Renal pelvis (tissue), 1 donor: ENCODE measurements at regions not wholly inside any gene's neighbourhood (a gene's known extent, or its start where the extent isn't known, plus 50 kb on each side); places are given as distances from the start of the nearest gene placed in this dataset.
A peak's percentile ranks its signal among the peaks of the same experiment; 100 is the strongest.
"Not testable (repeated sequence)": the region's sequence is repeated elsewhere in the genome, so short reads cannot be mapped to it uniquely, and the experiment has no call there.

ENCODE experiments used
- DNase-seq: peaks from one replicate; pipeline ENCODE4 v3.0.0-alpha.2; 2013

DNA sequence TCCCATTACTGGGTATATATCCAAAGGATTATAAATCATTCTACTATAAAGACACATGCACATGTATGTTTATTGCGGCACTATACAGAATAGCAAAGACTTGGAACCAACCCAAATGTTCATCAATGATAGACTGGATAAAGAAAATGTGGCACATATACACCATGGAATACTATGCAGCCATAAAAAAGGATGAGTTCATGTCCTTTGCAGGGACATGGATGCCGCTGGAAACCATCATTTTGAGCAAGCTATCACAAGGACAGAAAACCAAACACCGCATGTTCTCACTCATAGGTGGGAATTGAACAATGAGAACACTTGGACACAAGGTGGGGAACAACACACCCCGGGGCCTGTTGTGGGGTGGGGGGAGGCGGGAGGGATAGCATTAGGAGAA lies 57.0 kb upstream of the NEUROD1 start:
- DNase-seq, result not testable (repeated sequence)

DNA sequence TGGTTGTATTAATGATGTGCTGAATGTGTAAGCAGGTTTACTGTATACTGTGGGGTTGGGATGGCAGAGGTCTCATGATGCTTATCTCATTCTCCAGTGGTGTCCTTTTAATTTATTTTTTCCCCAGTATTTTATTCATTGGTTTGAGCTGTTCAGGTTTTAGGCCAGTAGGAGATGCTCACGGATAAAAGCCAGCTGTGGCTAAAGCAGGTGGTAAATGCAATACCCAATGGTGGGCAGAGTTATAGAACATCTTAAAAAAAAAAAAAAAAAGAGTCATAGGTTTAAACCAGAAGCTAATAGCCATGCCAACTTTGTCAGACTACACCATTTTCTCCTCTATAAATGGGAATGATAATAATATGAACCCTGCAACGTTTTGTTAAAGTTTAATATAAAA lies 57.8 kb upstream of the NEUROD1 start:
- no peak for DNase-seq

DNA sequence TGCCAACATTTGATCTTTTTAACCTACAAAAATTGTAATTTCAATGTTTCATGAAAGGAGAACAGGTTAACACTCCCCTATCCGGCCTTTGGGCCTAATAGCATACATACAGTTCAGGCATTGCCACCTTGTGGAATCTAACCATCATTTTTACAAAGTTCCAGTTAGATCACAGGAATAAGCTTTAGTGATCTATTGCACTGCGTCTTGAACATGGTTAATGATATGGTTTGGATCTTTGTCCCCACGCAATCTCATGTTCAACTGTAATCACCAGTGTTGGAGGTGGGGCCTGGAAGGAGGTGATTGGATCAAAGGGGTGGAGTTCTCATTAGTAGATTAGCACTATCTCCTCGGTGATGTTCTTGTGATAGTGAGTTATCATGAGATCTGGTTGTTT lies 58.2 kb upstream of the NEUROD1 start:
- no peak for DNase-seq

DNA sequence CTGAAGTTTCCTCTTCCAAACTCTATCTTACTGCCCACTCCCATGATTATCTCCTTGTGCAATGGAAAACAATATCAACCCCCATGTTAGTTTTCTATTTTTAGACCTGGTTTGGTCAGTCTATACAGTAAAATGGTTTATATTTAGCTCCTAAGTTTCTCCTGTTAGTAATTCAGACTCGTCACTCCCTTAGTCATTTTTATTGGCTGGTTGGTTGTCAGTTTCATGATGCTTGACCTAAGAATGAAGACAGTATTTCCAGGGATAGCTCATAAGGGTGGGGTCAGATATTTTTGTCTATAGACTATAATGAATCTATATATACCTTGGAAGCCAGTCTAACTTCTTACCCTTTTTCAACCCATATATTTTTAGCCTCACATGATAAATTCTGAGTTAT lies 61.4 kb upstream of the NEUROD1 start:
- no peak for DNase-seq

DNA sequence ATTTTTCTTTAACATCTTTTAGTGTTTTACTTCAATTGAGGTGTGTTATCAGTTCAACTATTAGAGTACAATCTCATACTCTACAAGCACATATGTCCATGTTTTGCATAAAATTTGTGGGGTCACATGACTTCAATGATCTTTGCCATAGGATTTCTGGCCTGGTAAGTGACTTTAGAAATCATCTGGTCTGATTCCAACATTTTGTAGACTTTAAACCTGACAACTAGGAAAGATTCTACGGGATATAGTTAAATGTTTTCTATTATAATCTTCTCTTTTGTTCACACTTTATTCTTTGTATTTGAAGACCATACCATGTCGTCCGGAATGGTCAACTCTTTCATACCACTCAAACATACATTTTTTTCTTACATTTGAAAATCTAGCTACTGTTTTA lies 62.0 kb upstream of the NEUROD1 start:
- no peak for DNase-seq

DNA sequence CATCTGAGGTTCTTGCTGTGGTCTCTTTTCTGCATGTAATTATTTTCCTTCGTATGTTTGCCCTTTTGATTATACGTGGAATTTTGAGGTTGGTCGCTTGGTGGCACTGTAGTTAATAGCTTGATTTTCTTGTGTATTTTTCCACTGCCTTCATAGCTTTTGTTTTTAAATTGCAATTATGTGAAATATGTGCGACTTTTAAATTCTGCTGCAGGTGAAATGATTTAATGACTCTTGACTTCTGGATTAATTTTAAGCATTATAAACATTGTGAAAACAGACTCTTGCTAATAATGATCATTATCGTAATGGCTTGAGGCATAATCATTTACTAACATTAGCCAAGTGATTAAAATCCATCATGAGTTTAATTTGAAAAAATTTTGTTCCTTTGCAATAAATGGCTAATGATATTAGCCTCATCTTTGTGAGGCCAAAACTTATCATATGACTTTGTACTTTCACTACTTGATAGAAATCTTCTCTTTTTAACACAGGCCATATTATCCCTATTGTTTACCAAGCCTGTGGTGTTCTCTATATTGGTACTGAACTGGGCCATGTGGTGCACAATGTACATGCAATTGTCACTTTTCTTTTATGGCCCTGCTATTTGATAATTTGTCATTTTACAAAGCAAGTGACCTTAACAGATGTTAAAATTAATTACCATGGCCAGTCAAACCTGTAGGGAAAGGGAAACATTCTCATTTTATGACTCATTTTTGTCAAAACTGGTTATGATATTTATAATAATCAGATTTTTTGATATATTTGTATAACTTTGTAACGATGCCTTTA lies 62.8 kb upstream of the NEUROD1 start:
- DNase-seq, result peak; percentile 59

DNA sequence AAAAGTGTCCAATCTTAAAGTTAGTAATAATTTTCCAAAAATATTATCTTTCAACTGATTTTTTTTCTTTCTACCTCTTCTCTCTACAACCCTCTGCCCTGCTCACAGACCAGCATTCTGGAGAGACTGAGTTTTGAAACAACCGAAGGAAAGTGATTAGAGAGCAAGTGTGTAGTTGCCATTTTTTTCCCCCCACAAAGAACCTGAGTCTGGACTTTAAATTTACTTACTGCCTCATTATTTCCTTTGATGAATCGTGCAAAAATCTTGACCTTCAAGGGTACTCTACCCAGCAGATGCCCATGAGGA lies 63.4 kb upstream of the NEUROD1 start:
- DNase-seq, result no peak

DNA sequence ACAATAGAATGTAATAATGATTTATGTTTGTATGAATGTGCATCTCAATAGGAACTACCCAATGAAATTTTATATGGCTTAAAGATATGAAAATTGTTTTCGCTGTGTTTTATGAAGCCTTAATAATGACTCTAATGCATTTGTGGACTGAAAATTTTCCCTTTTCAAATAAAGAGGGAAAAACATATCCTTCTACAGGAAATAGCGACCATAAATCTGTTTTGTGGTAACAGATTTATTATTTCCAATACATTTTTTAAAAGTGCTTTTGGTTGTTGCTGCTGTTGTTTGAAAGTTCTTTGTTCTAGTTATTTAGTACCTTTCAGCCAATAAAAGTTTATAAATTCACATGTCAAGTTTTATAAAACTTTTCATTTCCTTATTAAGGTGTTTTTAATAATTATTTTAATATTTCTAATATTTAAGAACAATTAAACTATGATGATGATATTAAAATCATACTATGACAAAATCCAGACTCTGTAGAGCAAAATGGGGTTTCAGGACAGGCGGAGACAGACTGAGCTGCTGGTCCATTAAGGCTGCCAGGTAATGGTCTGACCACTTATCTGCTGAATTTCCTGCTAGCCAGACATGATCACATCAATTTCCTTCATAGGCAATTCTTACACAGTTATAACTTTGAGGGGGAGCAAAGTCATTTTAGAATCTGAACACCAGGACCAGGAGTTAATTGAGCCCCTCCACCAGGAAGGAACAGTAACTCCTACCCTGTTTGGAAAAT lies 65.7 kb upstream of the NEUROD1 start:
- peak; percentile 12 for DNase-seq

DNA sequence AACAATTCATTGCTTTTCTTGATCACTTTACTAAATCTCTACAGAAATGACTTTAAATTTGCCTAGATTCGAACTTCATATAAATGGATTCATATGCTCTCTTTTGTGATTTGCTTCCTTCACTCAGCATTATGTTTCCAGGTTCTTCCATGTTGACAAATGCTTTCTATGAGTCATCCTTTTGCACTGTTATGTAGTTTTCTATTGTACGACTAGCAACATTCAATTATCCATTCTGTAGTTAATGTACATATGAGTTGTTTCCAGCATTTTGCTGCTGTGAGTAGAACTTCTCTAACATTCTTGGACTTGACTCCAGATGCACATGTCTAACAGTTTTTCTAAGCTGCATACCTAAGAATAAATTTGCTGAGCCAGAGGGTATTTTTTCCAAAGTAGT lies 66.5 kb upstream of the NEUROD1 start:
- DNase-seq, result no peak

DNA sequence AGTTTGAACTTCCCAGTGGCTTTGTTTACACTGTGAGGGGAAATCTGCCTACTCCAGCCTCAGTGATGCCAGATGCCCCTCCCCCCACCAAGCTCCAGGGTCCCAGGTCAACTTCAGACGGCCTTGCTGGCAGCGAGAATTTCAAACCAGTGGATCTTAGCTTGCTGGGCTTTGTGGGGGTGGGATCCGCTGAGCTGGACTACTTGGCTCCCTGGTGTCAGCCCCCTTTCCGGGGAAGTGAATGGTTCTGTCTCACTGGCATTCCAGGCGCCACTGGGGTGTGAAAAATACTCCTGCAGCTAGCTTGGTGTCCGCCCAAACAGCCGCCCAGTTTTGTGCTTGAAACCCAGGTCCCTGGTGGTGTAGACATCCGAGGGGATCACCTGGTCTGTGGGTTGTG lies 70.0 kb upstream of the NEUROD1 start:
- no peak for DNase-seq

DNA sequence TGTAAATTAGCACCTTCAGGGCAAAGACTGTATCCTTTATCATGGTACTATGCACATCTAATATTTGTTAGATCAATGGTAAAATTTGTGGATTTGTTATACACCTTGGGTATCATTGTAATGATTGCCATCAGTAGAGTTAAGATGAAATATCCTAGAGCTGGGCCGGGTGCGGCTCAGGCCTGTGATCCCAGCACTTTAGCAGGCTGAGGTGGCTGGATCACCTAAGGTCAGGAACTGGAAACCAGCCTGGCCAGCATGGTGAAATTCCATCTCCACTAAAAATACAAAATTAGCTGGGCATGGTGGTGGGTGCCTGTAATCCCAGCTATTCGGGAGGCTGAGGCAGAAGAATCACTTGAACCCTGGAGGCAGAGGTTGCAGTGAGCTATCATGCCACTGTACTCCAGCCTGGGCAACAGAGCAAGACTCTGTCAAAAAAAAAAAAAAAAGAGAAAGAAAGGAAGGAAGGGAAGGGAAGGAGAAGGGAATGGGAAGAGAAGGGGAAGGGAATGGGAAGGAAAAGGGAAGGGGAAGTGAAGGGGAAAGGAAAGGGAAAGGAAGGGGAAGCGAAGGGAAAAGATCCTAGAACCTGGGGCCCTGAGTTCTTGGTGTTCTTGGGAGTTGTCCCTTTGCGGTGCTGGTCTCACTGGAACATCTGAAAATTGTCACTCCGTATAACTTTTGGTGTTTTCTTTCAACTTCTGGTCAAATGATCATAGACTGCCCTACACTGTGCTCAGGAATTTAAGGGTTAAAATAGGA lies 71.1 kb upstream of the NEUROD1 start:
- DNase-seq, result no peak

DNA sequence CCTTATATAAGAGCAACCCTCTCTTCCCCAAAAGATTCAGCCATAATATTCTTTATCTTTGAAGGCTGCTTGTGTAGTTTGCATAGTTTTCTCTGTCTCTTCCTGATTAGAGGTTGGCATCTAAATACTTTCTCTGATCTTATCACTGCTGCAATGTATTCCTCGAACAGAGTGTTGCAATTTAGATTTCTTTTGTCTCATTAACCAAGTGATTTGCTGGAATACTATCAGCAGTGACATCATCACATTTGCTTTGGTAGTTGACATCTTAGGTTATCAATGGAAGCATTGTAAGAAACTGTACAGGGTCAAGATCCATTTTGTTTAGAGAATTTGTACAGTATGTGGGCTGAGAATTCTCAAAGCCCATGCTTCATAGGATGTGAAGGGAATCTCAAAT lies 72.0 kb upstream of the NEUROD1 start:
- no peak for DNase-seq

DNA sequence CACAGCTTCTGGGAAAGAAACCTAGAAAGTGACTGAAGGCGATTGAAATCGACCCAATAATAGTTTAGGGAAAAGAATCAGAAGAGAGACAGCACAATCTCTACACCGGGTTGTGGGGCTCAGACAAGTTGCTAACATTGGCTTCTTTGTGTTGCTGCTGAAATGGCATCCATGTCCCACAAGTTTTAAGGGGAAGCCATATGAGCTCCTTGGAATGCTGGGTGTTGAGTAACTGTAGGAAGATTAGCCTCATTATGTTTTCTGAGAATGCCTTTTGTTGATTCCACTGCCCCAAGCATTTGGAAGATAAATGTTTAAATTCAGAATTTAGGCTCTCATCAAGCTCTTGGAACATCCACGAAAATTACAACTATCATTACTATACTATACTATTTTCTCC lies 73.4 kb upstream of the NEUROD1 start:
- no peak for DNase-seq

DNA sequence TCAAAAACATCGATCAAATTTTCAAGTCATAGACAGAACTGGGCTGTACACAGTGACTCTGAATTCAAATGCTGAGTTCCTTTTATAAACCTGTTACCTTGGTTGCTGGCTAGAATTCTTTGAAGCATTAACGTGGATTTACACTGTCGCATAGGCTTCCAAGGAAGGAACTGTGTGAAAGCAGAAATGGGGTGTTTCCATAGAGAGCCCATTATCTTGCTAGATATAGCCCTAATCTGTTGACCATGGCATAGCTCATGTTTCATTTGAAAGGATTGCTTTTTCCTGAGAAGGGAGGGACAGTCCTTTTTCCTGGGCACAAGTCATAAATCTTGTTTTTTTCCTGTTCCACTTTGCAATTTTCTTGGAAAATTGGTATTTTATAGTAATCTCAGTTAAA lies 73.8 kb upstream of the NEUROD1 start:
- no peak for DNase-seq

DNA sequence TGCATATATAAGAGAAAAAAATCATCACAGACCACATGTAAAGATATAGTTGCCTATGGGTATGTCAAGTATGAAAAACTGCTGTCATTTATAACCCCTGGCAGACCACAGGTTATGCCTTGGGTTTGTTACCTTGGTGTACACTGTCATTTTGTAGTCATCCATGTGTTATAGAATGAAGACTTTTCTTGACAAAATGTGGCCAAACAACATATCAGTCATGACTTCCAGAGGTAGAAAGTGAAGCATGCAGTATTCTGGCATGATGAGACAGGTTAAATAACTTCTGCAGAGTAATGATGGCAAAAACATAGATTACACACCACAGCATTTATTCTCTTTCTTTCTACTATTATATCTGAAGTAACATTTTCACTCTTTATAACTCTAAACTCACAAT lies 74.9 kb upstream of the NEUROD1 start:
- DNase-seq, result no peak

DNA sequence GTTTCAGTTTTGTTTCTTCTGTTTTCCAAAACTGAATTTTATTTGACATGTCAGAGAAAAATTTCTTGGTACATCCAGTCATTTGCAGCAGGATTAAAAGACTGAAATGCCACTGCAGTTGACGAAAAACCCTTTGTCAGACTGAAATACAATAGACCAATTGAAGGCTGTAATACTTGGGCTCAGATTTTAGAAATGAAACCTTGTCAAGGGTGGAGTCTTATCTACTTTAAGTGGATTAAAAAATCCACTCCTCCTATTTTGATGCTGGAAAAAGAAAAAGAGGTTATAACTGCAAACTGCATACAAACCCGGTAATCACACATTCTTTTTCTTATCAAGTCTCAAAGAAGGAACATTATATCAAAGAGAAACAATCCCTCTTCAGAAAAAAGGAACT lies 80.2 kb upstream of the NEUROD1 start:
- DNase-seq, result no peak

DNA sequence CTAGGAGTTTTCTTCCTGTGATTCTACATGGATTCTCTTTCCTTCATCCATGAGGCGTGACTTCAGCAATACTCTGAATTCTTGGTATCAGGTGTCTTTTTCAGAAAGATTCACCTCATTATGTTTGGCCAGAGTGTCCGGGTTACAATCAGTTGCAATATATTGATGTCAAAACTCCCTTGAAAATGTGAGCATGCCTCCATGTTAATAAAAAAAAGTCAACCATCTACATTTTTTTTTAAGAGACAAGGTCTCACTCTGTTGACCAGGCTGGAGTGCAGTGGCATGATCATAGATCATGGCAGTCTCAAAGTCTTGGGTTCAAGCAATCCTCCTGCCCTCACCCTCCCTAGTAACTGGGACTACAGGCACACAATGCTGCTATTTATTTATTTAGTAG lies 80.9 kb upstream of the NEUROD1 start:
- peak; percentile 50 for DNase-seq

DNA sequence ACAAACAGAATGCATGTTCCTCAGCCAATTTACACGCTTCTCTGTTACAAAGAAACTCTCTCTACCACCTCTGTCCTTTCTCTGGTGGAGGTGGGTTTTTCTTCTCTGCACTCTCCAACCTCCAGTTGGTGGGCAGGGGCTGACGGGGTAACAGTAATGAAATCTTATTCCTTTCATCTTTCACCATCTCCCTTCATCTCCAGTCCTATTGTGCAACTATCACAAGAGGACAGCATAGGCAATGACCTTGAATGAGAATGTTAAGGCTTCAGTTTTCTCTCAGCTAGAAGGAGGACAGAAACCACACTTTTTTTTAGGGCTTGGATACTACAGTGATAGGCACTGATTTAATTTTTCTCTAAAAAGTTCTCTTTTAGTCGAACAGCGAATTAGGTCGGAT lies 81.7 kb upstream of the NEUROD1 start:
- no peak for DNase-seq

DNA sequence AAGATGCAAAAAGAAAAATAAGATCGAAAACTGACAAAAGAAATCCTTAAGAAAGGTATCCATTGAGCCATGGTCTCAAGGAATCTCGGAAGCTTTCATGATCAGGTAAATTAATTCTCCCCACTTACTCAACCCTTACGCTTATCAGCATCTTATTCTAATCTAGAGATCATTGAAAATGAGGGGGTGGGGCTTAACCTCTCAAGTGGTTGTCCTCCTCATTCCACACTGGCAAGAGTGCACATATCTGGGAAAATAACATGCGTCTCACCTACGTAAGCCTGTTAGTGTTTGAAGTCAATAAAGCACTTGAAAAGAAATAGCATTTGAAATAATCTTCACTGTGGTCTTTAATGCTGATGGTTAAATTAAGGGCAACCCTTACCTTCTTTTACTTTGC lies 82.5 kb upstream of the NEUROD1 start:
- no peak for DNase-seq

DNA sequence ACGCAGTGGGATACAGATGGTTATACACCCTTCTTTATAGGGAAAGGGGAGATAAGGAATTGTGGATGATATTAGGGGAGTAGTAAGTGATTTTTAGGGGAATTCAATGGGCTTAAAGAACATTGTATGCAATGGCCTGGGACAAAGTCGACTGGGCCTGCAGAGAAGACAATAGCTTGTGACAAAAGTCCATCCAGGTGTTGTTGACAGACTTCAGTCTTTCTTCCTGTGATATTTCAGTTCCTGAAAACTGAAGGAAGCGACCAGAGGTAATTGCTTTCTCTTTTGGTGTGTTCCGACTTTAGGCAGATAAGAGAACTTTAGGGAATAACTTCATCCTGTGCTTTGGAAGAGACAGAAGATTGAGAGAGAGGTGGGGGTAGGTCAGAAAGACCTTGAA lies 83.1 kb upstream of the NEUROD1 start:
- DNase-seq, result no peak

DNA sequence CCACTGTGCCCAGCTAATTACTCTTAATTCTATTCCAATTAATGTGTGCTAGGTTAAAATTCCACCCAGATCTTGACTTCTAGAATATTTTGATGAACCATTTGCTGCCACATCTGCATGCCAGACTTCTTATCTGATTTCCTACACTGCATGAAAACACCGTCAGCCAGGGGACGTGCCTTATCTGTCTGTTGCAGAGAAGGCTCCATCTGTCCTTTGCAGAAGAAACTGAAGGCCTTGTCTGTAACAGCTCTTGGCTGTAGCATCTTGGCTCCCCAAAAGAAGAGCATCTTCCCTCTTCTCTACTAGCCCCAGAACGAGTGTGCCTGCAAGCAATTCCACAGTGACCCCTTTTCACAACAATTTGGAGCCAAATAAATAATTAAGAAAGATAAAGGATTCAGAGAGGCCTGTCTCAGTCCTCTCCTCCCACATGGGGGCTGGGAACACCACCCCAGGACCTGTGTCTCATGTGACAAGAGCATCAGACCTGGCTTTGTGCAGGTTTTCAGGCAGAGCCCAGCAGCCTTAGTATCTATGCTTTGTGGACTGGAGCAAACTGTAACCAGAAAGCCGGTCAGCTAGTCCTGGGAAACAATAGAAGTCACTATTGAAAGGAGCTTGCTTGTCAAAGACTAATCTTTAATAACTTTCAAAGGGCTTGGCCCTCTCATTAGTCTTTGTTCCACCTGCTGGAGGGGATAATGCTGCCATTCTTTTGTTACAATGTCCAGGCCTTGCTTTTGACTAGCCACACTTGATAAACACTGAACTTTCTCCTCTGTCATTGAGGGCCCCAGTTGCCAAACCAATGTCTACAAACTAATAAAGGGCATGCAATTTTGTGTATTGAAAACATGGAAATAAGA lies 84.0 kb upstream of the NEUROD1 start:
- DNase-seq, result no peak

DNA sequence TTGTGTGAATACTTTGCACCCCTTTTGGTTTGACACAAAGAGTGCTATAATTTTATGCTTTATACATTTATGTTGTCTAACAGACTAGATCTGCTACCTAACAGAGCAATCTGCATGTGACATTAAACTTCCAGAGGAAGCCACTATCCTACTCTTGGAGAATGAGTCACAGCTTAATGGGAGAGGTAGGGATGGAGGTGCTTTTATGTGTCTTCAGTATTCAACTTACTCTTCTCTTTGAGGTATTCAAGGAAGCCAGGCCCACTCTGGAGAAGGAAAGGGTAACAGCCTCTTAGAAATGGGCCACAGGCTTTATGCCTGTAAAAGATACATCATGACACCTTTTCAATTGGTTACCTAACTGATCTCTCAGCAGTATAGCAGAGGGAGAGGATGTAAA lies 85.8 kb upstream of the NEUROD1 start:
- no peak for DNase-seq
